Aorta (tissue), 5 donors: ENCODE measurements at regions not wholly inside any gene's neighbourhood (a gene's known extent, or its start where the extent isn't known, plus 50 kb on each side); places are given as distances from the start of the nearest gene placed in this dataset.

Source experiments
- ATAC-seq: fragments of 200-7000 bp; cut with Tn5 transposase; one replicate; pipeline ENCODE4 v1.9.1; 2022; ENCODE audit warnings: moderate library complexity; ENCODE audit not compliant: low FRiP score
- DNase-seq, 2 donors: peaks; one replicate each; pipeline ENCODE4 v3.0.0-alpha.2; 2020
- H3K27ac ChIP-seq, 2 donors: one replicate each; pipeline ENCODE4 v1.5.1; 2013; ENCODE audit warnings: low read length in 2 of 2, mild to moderate bottlenecking in 2 of 2, moderate library complexity in 2 of 2, control low read depth in 1 of 2, inconsistent platforms in 1 of 2, low read depth in 1 of 2
- H3K27me3 ChIP-seq, 2 donors: one replicate each; pipeline ENCODE4 v1.6.1; 2013; ENCODE audit warnings: control low read depth in 1 of 2, low read length in 1 of 2, mild to moderate bottlenecking in 1 of 2, moderate library complexity in 1 of 2; ENCODE audit not compliant: insufficient read depth in 2 of 2, control insufficient read depth in 1 of 2
- H3K36me3 ChIP-seq, 2 donors: one replicate each; pipeline ENCODE4 v1.6.1; 2013; ENCODE audit warnings: control low read depth in 1 of 2, low read length in 1 of 2, mild to moderate bottlenecking in 1 of 2; ENCODE audit not compliant: insufficient read depth in 2 of 2, control insufficient read depth in 1 of 2
- H3K4me1 ChIP-seq, 2 donors: one replicate each; pipeline ENCODE4 v1.6.1; 2013; ENCODE audit warnings: low read length in 2 of 2, control low read depth in 1 of 2, mild to moderate bottlenecking in 1 of 2, moderate library complexity in 1 of 2; ENCODE audit not compliant: insufficient read depth in 2 of 2, control insufficient read depth in 1 of 2
- H3K4me3 ChIP-seq, 2 donors: one replicate each; pipeline ENCODE4 v1.5.1; 2013; ENCODE audit warnings: low read length in 2 of 2, control low read depth in 1 of 2, mild to moderate bottlenecking in 1 of 2
- H3K9me3 ChIP-seq: one replicate; pipeline ENCODE4 v1.6.1; 2013; ENCODE audit warnings: mild to moderate bottlenecking, low read length; ENCODE audit not compliant: control insufficient read depth
- WGBS, 2 donors: extraction: QIAGEN DNeasy Blood & Tissue Kit; methylation state at CpG; one replicate each; pipeline ENCODE4 v1.1.7; 2013; 5-methylcytosine and 5-hydroxymethylcytosine counted together
- intact Hi-C, 2 donors: fragments of 100-400 bp; cut with DNase I; formaldehyde crosslinking; loops; one replicate each; pipeline versions ENCODE4 v1.14.2 to v1.15.0; 2022
- donor health status: healthy with polysubstance abuse.
- donor health status: Bipolar disorder and iron deficiency.
- donor health status: DM: no; HTN: no; CAD: no.
- donor health status: DM: no; HTN: no; CAD: no.
- donor health status: DM: yes; HTN: yes; CAD: no.

DNA sequence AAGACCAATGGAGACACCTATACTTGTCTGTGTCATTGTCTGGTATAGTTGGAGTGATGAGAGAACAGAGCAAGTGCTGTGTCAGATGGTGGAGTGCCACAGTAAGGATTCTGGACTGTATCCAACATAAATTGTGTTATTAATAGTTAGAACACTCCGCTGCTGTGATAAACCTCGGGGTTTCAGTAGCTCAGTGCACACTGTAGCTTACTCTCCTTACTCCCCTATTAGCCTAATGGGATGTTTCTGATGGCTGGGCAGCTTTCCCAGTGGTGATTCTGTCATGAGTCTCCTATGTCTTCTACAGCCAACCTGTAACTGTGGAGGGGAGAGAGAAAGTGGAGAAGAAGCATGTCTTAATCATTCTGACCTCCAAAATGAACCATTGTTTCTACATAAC lies 127.6 kb upstream of the PTCH1 start:
- Histone ChIP-seq H3K4me3 (no peak overlapping the region), H3K4me1 (peaks cover 4 to 8% of the 10 kb centered on the region in 2 donors), H3K9me3 (peaks cover 3% of the 10 kb centered on the region), H3K36me3 (no peaks in the 10 kb centered on the region), H3K27ac (no peak overlapping the region), H3K27me3 (no peaks in the 10 kb centered on the region)
- no peak for ATAC-seq
- no peak for DNase-seq
- 3% methylated on average over 2 of the region's 2 CpGs for WGBS, 2 donors
- intact Hi-C loops = loop anchor here in 1 of 2 donors (10.0 kb wide), 1 partner anchor 130 kb away; the partner anchor contains the start of gene PTCH1

DNA sequence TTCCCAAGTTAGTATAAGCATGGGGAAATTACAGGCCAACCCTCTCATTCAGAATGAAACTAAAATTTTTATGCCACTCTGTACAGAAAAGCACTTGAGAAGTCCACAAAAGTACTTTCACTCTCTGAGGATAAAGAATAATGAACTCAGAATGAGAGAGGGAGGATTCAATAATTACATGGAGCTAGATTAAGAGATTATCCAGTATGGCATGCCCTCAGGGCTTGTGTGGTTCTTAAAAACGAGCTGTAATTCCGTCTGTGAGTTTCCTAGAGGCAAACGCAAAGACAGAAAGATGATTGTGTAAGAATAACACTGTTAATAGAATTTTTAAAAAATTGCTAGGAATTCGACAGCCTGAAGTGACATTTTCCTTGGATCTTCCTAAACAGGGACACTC lies 126.8 kb upstream of the PTCH1 start:
- 95% methylated on average over 4 of the region's 4 CpGs for WGBS, 2 donors
- intact Hi-C loops = loop anchor here in 1 of 2 donors (10.0 kb wide), 1 partner anchor 129 kb away; the partner anchor contains the start of gene PTCH1

DNA sequence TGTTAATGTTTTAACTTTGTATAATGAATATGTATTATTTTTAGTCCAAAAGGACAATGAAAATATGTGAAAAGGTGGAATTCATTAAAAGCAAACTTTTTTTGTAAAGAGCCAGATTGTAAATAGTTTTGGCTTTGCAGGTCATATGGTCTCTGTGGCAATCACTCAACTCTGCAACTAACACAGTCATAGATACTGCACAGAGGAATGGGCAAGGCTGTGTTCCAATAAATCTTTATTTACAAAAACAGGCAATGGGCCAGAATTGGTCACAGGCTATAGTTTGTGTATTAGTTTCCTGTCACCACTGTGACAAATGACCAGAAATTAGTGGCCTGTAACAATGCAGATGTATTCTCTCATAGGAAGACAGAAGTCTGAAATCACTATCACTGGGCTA lies 125.4 kb upstream of the PTCH1 start:
- Histone ChIP-seq H3K36me3 (no peaks in the 10 kb centered on the region), H3K27me3 (no peaks in the 10 kb centered on the region), H3K9me3 (peaks cover 3% of the 10 kb centered on the region), H3K4me3 (no peak overlapping the region), H3K4me1 (peaks cover 4 to 8% of the 10 kb centered on the region in 2 donors), H3K27ac (no peak overlapping the region)
- no peak for ATAC-seq
- DNase-seq = no peak
- intact Hi-C loops = loop anchor here in 1 of 2 donors (10.0 kb wide), 1 partner anchor 127 kb away; the partner anchor contains the start of gene PTCH1

More for the DNA sequence above, 126.8 kb upstream of the PTCH1 start:
- Histone ChIP-seq H3K4me3 (no peak overlapping the region), H3K36me3 (no peaks in the 10 kb centered on the region), H3K9me3 (peaks cover 3% of the 10 kb centered on the region), H3K27me3 (no peaks in the 10 kb centered on the region), H3K27ac (no peak overlapping the region), H3K4me1 (peaks cover 4 to 8% of the 10 kb centered on the region in 2 donors)
- DNase-seq = no peak
- no peak for ATAC-seq

DNA sequence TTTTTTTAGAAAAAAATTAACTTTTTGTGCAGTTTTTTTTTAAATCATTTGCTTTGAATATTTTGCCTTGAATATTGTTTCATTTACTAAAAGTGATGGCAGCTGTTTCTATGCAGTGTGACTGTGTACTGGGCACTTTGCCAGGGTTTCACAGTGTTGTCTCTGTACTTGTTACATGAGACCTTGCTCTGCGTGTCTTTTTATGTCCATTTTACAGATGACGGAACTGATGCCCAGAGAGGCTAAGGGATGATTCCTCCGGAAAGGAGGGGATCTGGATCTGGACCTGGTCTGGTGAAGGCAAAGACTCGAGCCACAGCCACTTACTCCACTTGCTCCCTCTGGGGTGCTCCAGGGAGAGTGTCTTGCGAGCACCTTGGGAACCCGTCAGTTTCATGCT lies 124.8 kb upstream of the PTCH1 start:
- Histone ChIP-seq H3K27me3 (no peaks in the 10 kb centered on the region), H3K9me3 (peaks cover 3% of the 10 kb centered on the region), H3K4me1 (peaks cover 4 to 8% of the 10 kb centered on the region in 2 donors), H3K36me3 (no peaks in the 10 kb centered on the region), H3K27ac (no peak overlapping the region), H3K4me3 (no peak overlapping the region)
- DNase-seq = no peak
- no peak for ATAC-seq
- 94 to 96% methylated on average over 6 of the region's 6 CpGs for WGBS, 2 donors
- intact Hi-C loops = loop anchor here in 1 of 2 donors (10.0 kb wide), 1 partner anchor 127 kb away; the partner anchor contains the start of gene PTCH1

DNA sequence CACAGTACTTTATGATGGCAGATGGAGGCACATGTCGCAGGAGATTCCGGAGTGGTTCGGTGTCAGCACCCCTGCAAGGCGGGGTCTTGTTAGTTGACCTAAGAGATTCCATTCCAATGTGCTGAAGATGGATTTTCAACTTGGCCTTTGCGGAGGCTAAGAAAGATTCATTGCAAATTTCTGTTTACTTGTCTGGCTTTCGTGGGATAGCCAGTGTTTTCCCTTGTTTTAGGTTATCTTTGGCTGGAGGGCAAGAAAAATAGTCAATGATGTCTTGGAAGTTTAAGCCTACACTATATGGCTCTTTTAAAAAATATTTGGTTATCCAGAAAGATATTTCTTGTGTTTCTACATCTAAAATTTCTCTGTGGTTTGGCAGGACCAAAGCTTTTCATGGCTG lies 123.6 kb upstream of the PTCH1 start:
- peaks cover 4 to 8% of the 10 kb centered on the region in 2 donors for H3K4me1 ChIP-seq
- DNase-seq = no peak
- H3K27ac ChIP-seq = no peak overlapping the region
- ATAC-seq = no peak
- WGBS, 2 donors = 3 to 8% methylated on average over 6 of the region's 6 CpGs
- no peaks in the 10 kb centered on the region for H3K27me3 ChIP-seq
- H3K9me3 ChIP-seq = peaks cover 3% of the 10 kb centered on the region
- no peaks in the 10 kb centered on the region for H3K36me3 ChIP-seq
- no peak overlapping the region for H3K4me3 ChIP-seq
- intact Hi-C loops = loop anchor here in 1 of 2 donors (10.0 kb wide), 1 partner anchor 126 kb away; the partner anchor contains the start of gene PTCH1

DNA sequence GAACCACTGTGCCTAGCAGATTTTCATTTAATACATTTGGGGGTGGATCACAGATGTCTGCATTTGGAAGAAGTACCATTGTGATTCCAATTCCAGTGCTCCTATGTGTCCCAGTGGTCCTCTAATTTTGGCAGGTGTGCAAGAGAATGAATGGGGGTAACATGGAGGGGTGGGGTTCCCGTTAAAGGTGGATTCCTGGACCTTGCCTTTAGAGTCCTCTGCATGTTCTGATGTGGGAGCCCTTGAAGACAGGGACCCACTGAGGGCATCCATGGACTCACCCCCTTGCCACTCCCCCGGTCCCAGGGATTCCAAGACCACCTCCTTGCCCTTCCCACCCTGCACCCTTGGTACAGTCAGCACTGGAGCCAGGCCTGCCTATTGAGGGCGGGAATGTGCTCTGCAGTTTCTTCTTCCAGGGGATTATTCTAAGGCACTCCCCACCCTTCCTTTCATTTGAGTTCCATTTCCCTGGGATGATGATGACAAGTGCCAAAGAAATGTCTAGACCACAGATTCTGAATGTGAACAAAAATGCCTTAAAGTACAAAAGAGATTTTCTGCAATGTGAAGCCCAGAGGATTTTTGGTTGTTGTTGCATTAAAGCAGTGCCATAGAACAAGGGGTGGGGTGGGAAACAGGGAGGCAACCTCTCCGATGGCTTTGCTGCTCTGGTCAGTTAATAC lies 119.4 kb upstream of the PTCH1 start:
- H3K36me3 ChIP-seq = no peaks in the 10 kb centered on the region
- ATAC-seq (no peak), DNase-seq (no peak)
- H3K27me3 ChIP-seq = no peaks in the 10 kb centered on the region
- H3K4me1 ChIP-seq = peaks cover 0 to 4% of the 10 kb centered on the region in 2 donors
- H3K4me3 ChIP-seq = no peak overlapping the region
- H3K9me3 ChIP-seq = no peaks in the 10 kb centered on the region
- 90 to 91% methylated on average over 4 of the region's 4 CpGs for WGBS, 2 donors
- no peak overlapping the region for H3K27ac ChIP-seq
- intact Hi-C loops = no loop called here

DNA sequence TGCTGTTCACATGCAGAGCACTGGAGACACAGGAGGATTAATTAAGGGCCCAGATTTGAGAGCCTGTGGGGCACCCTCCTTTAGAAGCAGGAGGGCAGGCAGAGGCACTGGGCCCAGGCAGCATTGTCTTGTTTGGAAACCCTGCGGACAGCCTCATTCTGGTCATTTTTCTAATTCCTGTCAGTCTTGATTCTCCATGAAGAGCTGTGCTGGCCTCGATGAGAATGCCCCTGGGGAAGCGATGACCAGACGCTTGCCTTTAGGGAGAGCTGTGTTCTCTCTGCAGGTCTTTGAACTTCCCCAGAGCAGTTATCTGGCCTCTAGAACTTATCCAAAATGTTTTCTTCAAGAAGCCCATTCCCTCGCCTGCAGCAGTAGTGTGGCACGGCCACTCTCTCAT lies 117.8 kb upstream of the PTCH1 start:
- 94 to 96% methylated on average over 6 of the region's 6 CpGs for WGBS, 2 donors
- Histone ChIP-seq H3K27me3 (no peaks in the 10 kb centered on the region), H3K9me3 (no peaks in the 10 kb centered on the region), H3K4me3 (no peak overlapping the region), H3K27ac (no peak overlapping the region), H3K4me1 (no peaks in the 10 kb centered on the region), H3K36me3 (no peaks in the 10 kb centered on the region)
- ATAC-seq = no peak
- no peak for DNase-seq
- intact Hi-C loops = no loop called here

DNA sequence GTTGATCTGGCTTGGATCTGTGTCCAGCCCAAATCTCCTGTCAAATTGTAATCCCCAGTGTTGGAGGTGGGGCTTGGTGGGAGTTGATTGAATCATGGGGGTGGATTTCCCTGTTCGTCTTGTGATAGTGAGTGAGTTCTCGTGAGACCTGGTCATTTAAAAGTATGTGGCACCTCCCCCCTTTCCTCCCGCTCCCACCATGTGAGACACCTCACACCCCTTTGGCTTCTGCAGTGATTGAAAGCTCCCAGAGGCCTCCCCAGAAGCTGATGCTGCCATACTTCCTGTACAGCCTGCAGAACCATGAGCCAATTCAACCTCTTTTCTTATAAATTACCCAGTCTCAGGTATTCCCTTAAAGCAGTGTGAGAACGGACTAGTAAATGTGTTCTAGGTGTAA lies 117.3 kb upstream of the PTCH1 start:
- Histone ChIP-seq H3K27ac (no peak overlapping the region), H3K4me3 (no peak overlapping the region), H3K9me3 (no peaks in the 10 kb centered on the region), H3K36me3 (no peaks in the 10 kb centered on the region), H3K27me3 (no peaks in the 10 kb centered on the region), H3K4me1 (no peaks in the 10 kb centered on the region)
- intact Hi-C loops = no loop called here
- DNase-seq (no peak), ATAC-seq (no peak)
- 95 to 96% methylated on average over 4 of the region's 4 CpGs for WGBS, 2 donors

DNA sequence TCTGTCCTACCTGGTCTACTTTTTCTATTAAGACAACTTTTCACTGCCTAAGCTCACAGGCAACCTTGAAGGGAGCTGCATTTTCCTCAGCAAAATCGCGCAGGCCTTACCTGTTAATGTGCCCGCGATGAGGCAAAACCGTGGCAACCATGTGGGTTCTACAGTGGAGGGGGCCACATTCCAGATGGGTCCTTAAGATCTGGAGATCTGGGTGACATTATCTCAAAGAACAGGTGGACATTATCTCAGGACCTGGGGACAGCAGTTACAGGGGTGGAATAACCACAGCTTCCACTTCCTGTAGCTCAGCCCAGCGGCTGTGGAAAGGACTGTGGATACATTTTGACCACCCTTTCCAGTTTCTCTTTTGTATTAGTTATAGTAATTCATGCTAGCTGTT lies 112.8 kb upstream of the PTCH1 start:
- WGBS, 2 donors = 97 to 99% methylated on average over 6 of the region's 6 CpGs
- intact Hi-C loops = loop anchor here in 1 of 2 donors (10.0 kb wide), 1 partner anchor 115 kb away; the partner anchor contains the start of gene PTCH1
- no peaks in the 10 kb centered on the region for H3K9me3 ChIP-seq

More for the DNA sequence above, 112.8 kb upstream of the PTCH1 start:
- no peaks in the 10 kb centered on the region for H3K36me3 ChIP-seq
- no peak for ATAC-seq
- no peak overlapping the region for H3K4me3 ChIP-seq
- no peaks in the 10 kb centered on the region for H3K27me3 ChIP-seq
- H3K27ac ChIP-seq = no peak overlapping the region
- peaks cover 0 to 1% of the 10 kb centered on the region in 2 donors for H3K4me1 ChIP-seq
- no peak for DNase-seq
